ENCODE measurements at regions not wholly inside any gene's neighbourhood (a gene's known extent, or its start where the extent isn't known, plus 50 kb on each side); places are given as distances from the start of the nearest gene placed in this dataset.
A peak's percentile ranks its signal among the peaks of the same experiment; 100 is the strongest.

DNA sequence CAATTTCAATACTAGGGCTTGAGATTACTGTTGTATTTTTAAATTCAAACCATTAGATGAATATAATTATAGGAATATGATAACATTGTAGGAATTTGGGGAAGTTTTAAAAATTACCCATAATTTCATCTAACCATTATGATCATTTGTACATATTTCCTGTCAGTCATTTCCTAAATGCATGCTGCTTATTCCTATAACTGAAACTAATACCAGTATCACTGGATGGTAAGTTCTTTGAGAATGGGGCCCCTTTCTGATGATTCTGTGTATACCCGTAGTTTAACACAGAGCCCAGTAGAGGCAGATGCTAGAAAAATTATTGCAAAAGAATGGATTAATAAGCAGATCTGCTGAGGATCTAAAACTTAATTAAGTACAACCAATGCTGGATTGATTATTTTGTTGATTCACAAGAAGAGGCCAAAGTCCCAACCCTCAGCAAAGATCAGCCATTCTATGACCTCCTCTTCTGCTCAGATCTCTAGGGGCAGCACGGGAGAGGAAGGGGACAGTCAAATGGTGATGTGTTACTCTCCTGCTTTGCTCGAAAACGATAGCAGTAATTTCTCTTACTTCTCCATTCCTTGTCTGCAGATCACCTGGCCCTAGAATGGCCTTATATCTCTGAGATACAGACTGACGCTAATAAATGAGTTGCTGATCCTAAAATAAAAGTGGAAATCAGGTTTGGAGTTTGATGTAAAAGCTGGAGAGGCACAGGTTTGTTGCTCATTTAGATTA, 69.5 kb upstream of the PELI1 start:
- Mint-ChIP-seq H3K4me1 (peaks cover 56% of the 10 kb centered on the region), H3K27me3 (no peaks in the 10 kb centered on the region), H3K9me3 (ENCODE audit: low read depth) (peaks cover 1% of the 10 kb centered on the region), H3K36me3 (peaks cover 16% of the 10 kb centered on the region), H3K27ac (peak overlapping the region; percentile 99), H3K4me3 (peak overlapping the region; percentile 67)
- DNase-seq (peak; percentile 53), ATAC-seq (peak; percentile 35)
- CTCF ChIA-PET, result interaction anchor here (0.6 to 2.1 kb wide), 8 partner anchors 8 to 393 kb away, joined by 3 to 10 read pairs (median 4); no protein-coding TSS in a partner anchor

DNA sequence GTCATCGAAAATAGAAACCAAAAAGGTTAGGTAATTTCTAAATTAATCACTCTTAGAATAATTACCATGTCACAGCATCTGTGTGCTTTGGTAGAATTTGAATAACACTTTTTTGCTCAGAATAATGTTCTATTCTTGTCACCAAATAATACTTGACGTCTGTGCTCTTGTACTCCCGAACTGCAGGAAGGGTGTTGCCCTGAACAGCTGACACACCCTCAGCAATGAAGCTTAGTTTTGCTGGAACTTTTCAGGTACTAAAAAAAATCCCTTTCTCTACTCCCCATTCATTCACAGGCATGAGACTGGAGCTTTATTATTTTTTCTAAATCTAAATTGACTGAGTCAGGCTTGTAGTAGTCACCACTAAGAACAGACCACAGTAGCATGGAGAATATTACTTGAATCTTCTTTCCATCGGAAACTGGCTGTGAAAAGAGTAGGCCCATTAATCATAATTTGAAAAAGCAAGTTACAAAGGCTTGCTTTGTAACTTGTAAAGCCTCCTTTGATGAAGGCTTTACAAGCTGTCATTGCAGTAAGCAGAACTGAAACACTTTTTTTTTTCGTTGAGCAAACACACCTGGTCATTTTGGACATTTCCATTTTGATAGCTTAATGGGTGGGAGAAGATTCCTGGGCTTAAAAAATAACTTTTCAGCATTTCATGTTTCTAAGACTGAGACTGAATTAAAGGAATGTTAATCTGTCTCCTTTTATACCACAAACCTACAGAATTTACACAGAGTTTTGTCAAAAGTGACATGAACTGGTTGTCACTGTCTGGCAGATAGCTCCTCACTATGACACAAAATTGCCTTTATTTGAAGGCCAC, 70.3 kb upstream of the PELI1 start:
- H3K36me3 Mint-ChIP-seq, result peaks cover 16% of the 10 kb centered on the region
- H3K27ac Mint-ChIP-seq, result peak overlapping the region; percentile 99
- peak overlapping the region; percentile 67 for H3K4me3 Mint-ChIP-seq
- peaks cover 50% of the 10 kb centered on the region for H3K4me1 Mint-ChIP-seq
- no peaks in the 10 kb centered on the region for H3K27me3 Mint-ChIP-seq
- DNase-seq (peak; percentile 64), ATAC-seq (peak; percentile 48)
- CTCF ChIA-PET, result interaction anchor here (0.6 to 2.1 kb wide), 10 partner anchors 9 to 393 kb away, joined by 3 to 10 read pairs (median 4); no protein-coding TSS in a partner anchor
- H3K9me3 Mint-ChIP-seq (ENCODE audit: low read depth), result peaks cover 1% of the 10 kb centered on the region

DNA sequence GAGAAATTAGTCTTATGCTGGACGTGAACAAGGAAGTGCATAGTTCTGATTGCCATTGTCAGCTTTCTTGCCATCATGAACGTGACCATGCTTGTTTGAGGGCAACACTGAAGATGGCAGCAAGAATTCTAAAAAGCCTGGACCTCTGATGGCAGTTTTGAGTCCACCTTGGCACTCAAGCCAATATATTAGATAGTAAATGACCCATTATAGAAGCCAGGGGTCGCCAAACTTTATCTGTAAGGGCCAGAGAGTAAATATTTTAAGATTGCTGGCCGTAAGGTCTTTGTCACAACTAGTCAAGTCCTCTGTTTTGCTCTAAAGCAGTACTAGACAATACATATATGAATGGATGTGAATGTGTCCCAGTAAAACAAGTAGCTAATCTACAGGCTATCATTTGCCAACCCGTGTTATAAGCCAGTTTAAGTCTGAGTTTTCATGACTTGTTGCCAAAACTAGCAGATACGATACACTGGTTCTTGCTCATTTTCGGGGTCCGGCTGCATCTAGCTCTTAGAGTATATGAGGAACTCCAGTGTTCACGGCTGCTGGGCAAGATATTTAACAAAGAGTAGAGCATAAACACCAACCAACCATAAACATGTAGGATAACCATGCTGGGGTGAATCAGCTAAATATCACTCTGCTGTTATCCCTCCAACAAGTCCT, 73.1 kb upstream of the PELI1 start:
- CTCF ChIA-PET, result interaction anchor here (0.8 to 2.5 kb wide), 4 partner anchors 10 to 166 kb away, joined by 3 to 9 read pairs (median 4); no protein-coding TSS in a partner anchor
- Mint-ChIP-seq H3K9me3 (ENCODE audit: low read depth) (peaks cover 1% of the 10 kb centered on the region), H3K4me3 (no peak overlapping the region), H3K27me3 (no peaks in the 10 kb centered on the region), H3K27ac (no peak overlapping the region), H3K4me1 (peaks cover 32% of the 10 kb centered on the region), H3K36me3 (peaks cover 6% of the 10 kb centered on the region)
- ATAC-seq (no peak), DNase-seq (no peak)

DNA sequence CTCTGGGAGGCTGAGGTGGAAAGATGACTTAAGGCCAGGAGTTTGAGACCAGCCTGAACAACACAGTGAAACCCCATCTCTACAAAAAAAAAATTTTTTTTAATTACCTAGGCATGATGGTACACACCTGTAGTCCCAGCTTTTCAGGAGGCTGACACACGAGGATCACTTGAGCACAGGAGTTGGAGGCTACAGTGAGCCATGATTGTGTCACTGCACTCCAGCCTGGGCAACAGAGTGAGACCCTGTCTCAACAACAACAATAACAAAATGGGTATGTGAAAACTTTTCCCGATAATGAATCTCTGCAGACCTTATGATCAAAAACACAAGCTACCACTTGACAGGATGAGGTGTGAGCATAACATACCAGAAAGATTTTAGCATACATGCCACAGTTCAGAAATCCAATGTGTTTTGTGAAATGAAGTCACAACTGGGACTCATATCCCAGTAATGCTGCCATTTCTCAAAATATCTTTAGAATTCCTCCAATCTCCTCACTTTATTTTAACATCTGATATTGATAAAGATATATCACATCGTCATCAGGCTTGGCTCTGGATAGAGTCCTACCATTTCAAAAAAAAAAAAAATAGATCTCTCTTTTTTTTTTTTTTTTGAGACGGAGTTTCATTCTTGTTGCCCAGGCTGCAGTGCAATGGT, 74.0 kb upstream of the PELI1 start:
- no peaks in the 10 kb centered on the region for H3K27me3 Mint-ChIP-seq
- CTCF ChIA-PET, result interaction anchor here (0.7 to 1.3 kb wide), 3 partner anchors 57 to 426 kb away, joined by 3 to 4 read pairs (median 3); no protein-coding TSS in a partner anchor
- H3K4me1 Mint-ChIP-seq, result peaks cover 33% of the 10 kb centered on the region

DNA sequence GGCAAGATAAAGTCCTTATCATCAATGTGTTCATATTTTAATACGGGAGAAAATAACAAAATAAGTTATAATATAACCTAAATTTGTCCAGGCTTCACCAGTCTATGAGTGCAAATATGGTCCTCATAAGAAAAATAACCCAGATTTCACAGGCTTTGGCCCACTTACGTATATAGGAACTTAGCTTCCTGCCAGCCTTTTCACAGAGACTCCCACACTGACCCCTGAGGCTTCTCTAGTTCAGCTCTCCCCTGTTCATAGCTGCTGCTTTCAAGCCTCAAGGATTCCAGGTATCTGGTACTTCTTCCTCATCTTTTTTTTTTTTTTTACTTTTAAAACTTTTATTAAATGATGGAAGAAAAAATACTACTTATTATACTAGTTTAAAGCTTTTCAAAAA, 74.9 kb upstream of the PELI1 start:
- H3K27ac Mint-ChIP-seq, result no peak overlapping the region
- CTCF ChIA-PET, result interaction anchor here (0.6 to 1.0 kb wide), 5 partner anchors 18 to 426 kb away, joined by 3 to 5 read pairs (median 3); no protein-coding TSS in a partner anchor
- H3K4me1 Mint-ChIP-seq, result peaks cover 33% of the 10 kb centered on the region
- H3K27me3 Mint-ChIP-seq, result no peaks in the 10 kb centered on the region
- H3K36me3 Mint-ChIP-seq, result peaks cover 6% of the 10 kb centered on the region
- no peak for ATAC-seq
- H3K9me3 Mint-ChIP-seq (ENCODE audit: low read depth), result peaks cover 1% of the 10 kb centered on the region
- DNase-seq, result no peak
- no peak overlapping the region for H3K4me3 Mint-ChIP-seq

More for the DNA sequence above, 74.0 kb upstream of the PELI1 start:
- DNase-seq, result no peak
- Mint-ChIP-seq H3K4me3 (no peak overlapping the region), H3K36me3 (peaks cover 6% of the 10 kb centered on the region), H3K27ac (no peak overlapping the region), H3K9me3 (ENCODE audit: low read depth) (peaks cover 1% of the 10 kb centered on the region)
- no peak for ATAC-seq

DNA sequence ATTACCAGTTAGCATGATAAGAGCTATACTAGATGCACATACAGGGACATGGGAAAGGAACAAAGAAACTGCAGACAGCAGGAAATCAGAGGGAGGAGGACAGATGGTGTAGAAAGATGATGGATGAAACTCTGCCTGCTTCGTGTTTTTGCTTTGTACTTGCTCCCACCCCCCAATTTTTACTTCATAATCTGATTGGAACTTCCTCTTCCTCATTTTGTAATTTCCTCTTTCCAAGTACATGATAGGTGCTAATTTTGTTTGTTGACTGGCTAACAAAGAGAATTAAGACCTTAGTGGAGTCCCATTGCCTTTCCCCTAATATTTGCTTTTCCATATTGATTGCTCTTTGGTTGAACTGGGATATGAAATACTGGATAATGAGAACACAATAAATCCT, 76.0 kb upstream of the PELI1 start:
- H3K27ac Mint-ChIP-seq, result no peak overlapping the region
- DNase-seq (no peak), ATAC-seq (no peak)
- H3K4me3 Mint-ChIP-seq, result no peak overlapping the region
- H3K9me3 Mint-ChIP-seq (ENCODE audit: low read depth), result peaks cover 1% of the 10 kb centered on the region
- CTCF ChIA-PET, result no interaction called here
- peaks cover 5% of the 10 kb centered on the region for H3K36me3 Mint-ChIP-seq
- H3K4me1 Mint-ChIP-seq, result peaks cover 24% of the 10 kb centered on the region
- no peaks in the 10 kb centered on the region for H3K27me3 Mint-ChIP-seq

DNA sequence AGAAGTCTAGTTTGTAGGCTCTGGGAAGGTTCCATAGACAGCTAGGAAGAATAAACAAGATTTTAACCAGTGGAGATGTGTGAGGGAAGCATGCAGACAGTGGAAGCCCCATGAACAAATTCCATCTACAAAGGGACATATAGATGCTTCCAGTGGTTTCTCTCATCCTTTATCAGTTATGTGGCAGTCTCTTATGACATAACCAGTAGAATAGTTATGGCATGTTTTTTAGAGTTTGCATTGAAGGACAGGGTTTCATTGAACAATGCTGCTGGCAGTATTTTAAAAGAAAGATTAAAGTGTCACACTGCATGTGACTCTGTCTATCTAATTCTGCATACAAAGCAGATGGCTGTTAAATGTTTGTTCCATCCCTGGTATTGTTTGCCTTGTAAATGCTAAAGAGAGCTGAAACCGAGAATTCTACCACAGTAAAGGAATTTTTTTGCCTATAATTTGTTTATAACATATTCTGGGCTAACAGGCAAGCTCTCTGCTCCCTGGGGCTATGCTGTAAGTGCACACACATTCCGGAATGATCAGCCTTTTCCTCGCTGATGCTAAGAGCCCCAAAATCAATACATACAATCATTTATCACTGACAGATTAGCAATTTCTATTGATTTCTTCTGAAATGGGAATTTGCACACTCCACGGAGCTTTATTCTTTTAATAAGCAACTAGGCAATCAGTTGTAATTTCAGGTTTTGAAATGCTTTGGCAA, 76.8 kb upstream of the PELI1 start:
- H3K27me3 Mint-ChIP-seq, result no peaks in the 10 kb centered on the region
- H3K4me1 Mint-ChIP-seq, result peaks cover 24% of the 10 kb centered on the region
- H3K27ac Mint-ChIP-seq, result no peak overlapping the region
- no peak for DNase-seq
- peaks cover 5% of the 10 kb centered on the region for H3K36me3 Mint-ChIP-seq
- H3K4me3 Mint-ChIP-seq, result no peak overlapping the region
- H3K9me3 Mint-ChIP-seq (ENCODE audit: low read depth), result peaks cover 1% of the 10 kb centered on the region
- no peak for ATAC-seq
- CTCF ChIA-PET, result no interaction called here

DNA sequence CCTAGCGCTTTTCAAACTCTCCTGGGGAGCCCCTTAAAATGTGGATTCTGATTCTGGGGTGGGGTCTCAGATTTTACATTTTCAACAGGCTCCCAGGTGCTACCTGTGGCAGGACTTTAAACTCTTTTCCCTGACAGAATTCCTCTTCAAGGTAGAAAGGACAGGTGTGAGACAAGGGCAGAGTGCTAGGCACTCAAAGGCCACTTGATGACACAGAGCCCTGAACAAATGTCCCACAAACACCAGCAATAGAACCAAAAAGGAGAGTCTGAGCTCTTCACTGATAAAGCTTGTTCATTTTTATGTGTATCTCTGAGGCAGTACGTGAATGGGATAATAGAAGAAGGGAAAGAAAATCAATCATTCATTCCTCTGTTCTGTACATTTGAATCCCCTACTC, 77.7 kb upstream of the PELI1 start:
- no peaks in the 10 kb centered on the region for H3K27me3 Mint-ChIP-seq
- ATAC-seq, result no peak
- no peak overlapping the region for H3K4me3 Mint-ChIP-seq
- H3K4me1 Mint-ChIP-seq, result peaks cover 22% of the 10 kb centered on the region
- no peak for DNase-seq
- H3K36me3 Mint-ChIP-seq, result peaks cover 5% of the 10 kb centered on the region
- H3K27ac Mint-ChIP-seq, result no peak overlapping the region
- H3K9me3 Mint-ChIP-seq (ENCODE audit: low read depth), result peaks cover under 1% of the 10 kb centered on the region
- CTCF ChIA-PET, result no interaction called here

DNA sequence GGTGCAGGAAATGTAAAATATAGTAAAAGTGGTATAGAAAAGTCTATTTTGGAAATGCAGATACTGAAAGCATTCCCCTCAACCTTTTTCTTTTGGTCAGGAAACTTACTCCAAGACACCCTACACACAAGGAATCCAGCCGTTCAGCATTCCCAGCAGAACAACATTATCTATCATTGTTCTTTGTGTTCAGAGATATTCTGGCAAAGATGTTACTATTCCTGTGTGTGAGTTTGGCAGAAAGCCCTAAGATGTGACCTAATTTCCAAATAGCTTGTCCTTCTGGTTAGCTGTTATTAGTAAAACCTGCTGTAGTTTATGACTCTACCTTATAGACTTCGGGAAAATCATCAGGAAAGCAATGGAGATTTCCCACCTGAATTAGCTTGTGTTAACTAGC, 78.1 kb upstream of the PELI1 start:
- CTCF ChIA-PET, result interaction anchor here (1.2 to 1.3 kb wide), 2 partner anchors 11 to 35 kb away, joined by 3 read pairs; no protein-coding TSS in a partner anchor
- DNase-seq (no peak), ATAC-seq (no peak)
- Mint-ChIP-seq H3K4me1 (peaks cover 20% of the 10 kb centered on the region), H3K9me3 (ENCODE audit: low read depth) (no peaks in the 10 kb centered on the region), H3K4me3 (no peak overlapping the region), H3K36me3 (peaks cover 4% of the 10 kb centered on the region), H3K27me3 (no peaks in the 10 kb centered on the region), H3K27ac (no peak overlapping the region)

DNA sequence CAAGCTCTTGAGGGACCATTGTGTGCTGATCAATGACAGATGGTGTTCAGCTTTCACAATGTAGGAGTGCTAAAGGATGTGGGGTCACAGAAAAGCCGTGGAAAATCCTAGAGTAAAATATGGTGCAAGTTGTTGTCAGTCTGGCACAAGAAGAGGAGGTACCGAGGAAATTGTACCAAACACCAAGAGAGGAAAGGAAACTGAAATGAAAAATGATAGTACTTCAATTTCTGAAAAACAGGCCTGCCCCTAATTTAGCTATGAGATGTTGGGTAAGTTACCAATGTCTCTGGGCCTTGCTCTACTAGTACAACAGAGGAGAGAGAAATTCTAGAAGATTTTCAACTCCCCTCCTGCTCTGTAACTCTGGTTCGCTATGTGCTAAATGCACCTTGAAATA, 78.8 kb upstream of the PELI1 start:
- H3K36me3 Mint-ChIP-seq, result peaks cover 3% of the 10 kb centered on the region
- peaks cover 25% of the 10 kb centered on the region for H3K4me1 Mint-ChIP-seq
- CTCF ChIA-PET, result interaction anchor here (0.5 to 1.9 kb wide), 7 partner anchors 8 to 300 kb away, joined by 3 to 7 read pairs (median 3); no protein-coding TSS in a partner anchor
- H3K9me3 Mint-ChIP-seq (ENCODE audit: low read depth), result no peaks in the 10 kb centered on the region
- H3K27ac Mint-ChIP-seq, result peak overlapping the region; percentile 67
- no peak overlapping the region for H3K4me3 Mint-ChIP-seq
- peak; percentile 27 for ATAC-seq
- no peak for DNase-seq
- no peaks in the 10 kb centered on the region for H3K27me3 Mint-ChIP-seq

DNA sequence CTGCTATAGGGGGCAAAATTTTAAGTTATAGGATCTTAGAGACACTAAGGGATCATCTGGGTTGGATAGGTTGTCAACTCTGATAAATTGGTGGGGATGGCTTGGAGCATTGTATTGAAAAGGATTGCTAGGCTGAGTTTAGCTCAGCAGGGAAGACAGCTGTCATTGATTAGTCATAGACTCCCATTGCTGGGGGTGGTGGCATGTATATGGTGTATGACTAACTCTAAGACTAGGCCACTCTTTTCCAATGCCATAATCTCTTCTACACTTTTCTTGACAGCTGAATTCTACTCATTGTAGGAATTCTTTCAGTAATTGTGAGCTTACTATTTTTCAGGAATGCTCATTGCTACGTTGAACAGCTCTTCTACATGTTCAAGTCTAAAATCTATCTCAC, 81.3 kb upstream of the PELI1 start:
- H3K27me3 Mint-ChIP-seq, result peaks cover 6% of the 10 kb centered on the region
- peaks cover 3% of the 10 kb centered on the region for H3K36me3 Mint-ChIP-seq
- no peak for DNase-seq
- H3K4me1 Mint-ChIP-seq, result peaks cover 33% of the 10 kb centered on the region
- H3K9me3 Mint-ChIP-seq (ENCODE audit: low read depth), result no peaks in the 10 kb centered on the region
- no peak for ATAC-seq
- H3K27ac Mint-ChIP-seq, result no peak overlapping the region
- CTCF ChIA-PET, result interaction anchor here (1.2 to 2.1 kb wide), 2 partner anchors 11 to 22 kb away, joined by 3 to 5 read pairs; no protein-coding TSS in a partner anchor
- H3K4me3 Mint-ChIP-seq, result no peak overlapping the region

DNA sequence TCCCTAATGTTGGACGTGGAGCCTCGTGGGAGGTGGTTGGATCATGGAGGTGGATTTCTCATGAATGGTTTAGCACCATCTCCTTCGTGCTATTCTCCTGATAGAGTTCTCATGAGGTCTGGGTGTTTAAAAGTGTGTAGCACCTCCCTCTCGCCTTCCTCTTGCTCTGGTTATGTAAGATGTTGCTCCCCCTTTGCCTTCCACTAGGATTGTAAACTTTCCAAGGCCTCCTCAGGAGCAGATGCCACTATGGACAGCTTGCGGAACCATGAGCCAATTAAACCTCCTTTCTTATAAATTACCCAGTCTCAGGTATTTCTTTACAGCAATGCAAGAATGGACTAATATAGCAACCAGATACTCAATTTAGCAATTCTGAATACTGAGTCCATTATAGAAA, 82.4 kb upstream of the PELI1 start:
- CTCF ChIA-PET, result interaction anchor here (1.2 to 2.1 kb wide), 2 partner anchors 12 to 23 kb away, joined by 3 to 5 read pairs; no protein-coding TSS in a partner anchor
- H3K27ac Mint-ChIP-seq, result no peak overlapping the region
- H3K9me3 Mint-ChIP-seq (ENCODE audit: low read depth), result no peaks in the 10 kb centered on the region
- peaks cover 12% of the 10 kb centered on the region for H3K27me3 Mint-ChIP-seq
- no peak overlapping the region for H3K4me3 Mint-ChIP-seq
- H3K36me3 Mint-ChIP-seq, result peaks cover 5% of the 10 kb centered on the region
- no peak for ATAC-seq
- peaks cover 32% of the 10 kb centered on the region for H3K4me1 Mint-ChIP-seq
- DNase-seq, result no peak

Data from activated CD8-positive, alpha-beta memory T cell treated with anti-CD3 and anti-CD28 coated beads, Interleukin-2, amount 10 ng/mL, durations not matched to agents 7 days and 5 days (primary cell).